Kidney epithelial cell (primary cell): ENCODE measurements at regions not wholly inside any gene's neighbourhood (a gene's known extent, or its start where the extent isn't known, plus 50 kb on each side); places are given as distances from the start of the nearest gene placed in this dataset.

Experiments used
- DNase-seq: peaks from one replicate; pipeline ENCODE4 v3.0.0-alpha.2; 2010; ENCODE audit warnings: low read depth
- H3K27me3 ChIP-seq: 2 replicates; pipeline ENCODE4 v1.6.0; 2011; ENCODE audit warnings: low read length; ENCODE audit not compliant: control insufficient read depth, insufficient read depth
- H3K36me3 ChIP-seq: 2 replicates; pipeline ENCODE4 v1.5.1; 2011; ENCODE audit warnings: low read length; ENCODE audit not compliant: control insufficient read depth, insufficient read depth
- H3K4me3 ChIP-seq: 2 replicates; pipeline ENCODE4 v1.5.1; 2011; ENCODE audit warnings: low read depth, mild to moderate bottlenecking, control low read depth, low read length
- CTCF ChIP-seq: IDR thresholded peaks from 2 replicates; pipeline ENCODE4 v1.5.1; 2011; ENCODE audit warnings: mild to moderate bottlenecking, moderate library complexity, low read length, control low read depth, inconsistent platforms; ENCODE audit not compliant: insufficient read depth, poor library complexity, severe bottlenecking

GRCh38 chr12:78390920-78391319 is 473.7 kb upstream of the SYT1 start:
- no peak for TF ChIP-seq CTCF
- no peak for DNase-seq
- no peaks in the 10 kb centered on the region for H3K36me3 ChIP-seq
- H3K4me3 ChIP-seq, result no peak overlapping the region
- H3K27me3 ChIP-seq, result no peaks in the 10 kb centered on the region

GRCh38 chr12:78392918-78393317 is 471.7 kb upstream of the SYT1 start:
- TF ChIP-seq CTCF, result peak; percentile 26
- no peaks in the 10 kb centered on the region for H3K36me3 ChIP-seq
- H3K27me3 ChIP-seq, result no peaks in the 10 kb centered on the region
- no peak overlapping the region for H3K4me3 ChIP-seq
- DNase-seq, result no peak

GRCh38 chr12:78395961-78396360 is 468.6 kb upstream of the SYT1 start:
- Histone ChIP-seq H3K27me3 (no peaks in the 10 kb centered on the region), H3K36me3 (no peaks in the 10 kb centered on the region), H3K4me3 (no peak overlapping the region)
- no peak for TF ChIP-seq CTCF
- DNase-seq, result no peak

GRCh38 chr12:78396538-78396937 is 468.0 kb upstream of the SYT1 start:
- H3K27me3 ChIP-seq, result no peaks in the 10 kb centered on the region
- no peak for DNase-seq
- H3K4me3 ChIP-seq, result no peak overlapping the region
- TF ChIP-seq CTCF, result no peak
- no peaks in the 10 kb centered on the region for H3K36me3 ChIP-seq

GRCh38 chr12:78398750-78399149 is 465.8 kb upstream of the SYT1 start:
- DNase-seq, result no peak
- no peak overlapping the region for H3K4me3 ChIP-seq
- H3K27me3 ChIP-seq, result no peaks in the 10 kb centered on the region
- no peak for TF ChIP-seq CTCF
- H3K36me3 ChIP-seq, result no peaks in the 10 kb centered on the region

GRCh38 chr12:78402366-78403134 is 462.0 kb upstream of the SYT1 start:
- DNase-seq, result no peak
- TF ChIP-seq CTCF, result no peak
- Histone ChIP-seq H3K27me3 (no peaks in the 10 kb centered on the region), H3K4me3 (no peak overlapping the region), H3K36me3 (no peaks in the 10 kb centered on the region)
